Right ventricle myocardium inferior (tissue), 1 donor: ENCODE measurements at regions not wholly inside any gene's neighbourhood (a gene's known extent, or its start where the extent isn't known, plus 50 kb on each side); places are given as distances from the start of the nearest gene placed in this dataset.
A peak's percentile ranks its signal among the peaks of the same experiment; 100 is the strongest.

Experiments
- ATAC-seq: fragments of 200-7000 bp; cut with Tn5 transposase; one replicate; pipeline ENCODE4 v1.9.1; 2020; ENCODE audit warnings: mild to moderate bottlenecking, moderate library complexity
- DNase-seq: peaks from one replicate; pipeline ENCODE4 v3.0.0; 2021; ENCODE audit errors: missing footprints
- intact Hi-C: fragments of 100-400 bp; cut with DNase I; formaldehyde crosslinking; loops from one replicate; pipeline ENCODE4 v1.11.0; 2022
- donor health status: DM: no; HTN: yes; CAD: no; lungs with severe emphysema.

- no peak for ATAC-seq
- intact Hi-C loops, result no loop called here
- no peak for DNase-seq
Observed at GRCh38 chr13:23488442-23488841, 54.9 kb upstream of the SACS start.

DNA sequence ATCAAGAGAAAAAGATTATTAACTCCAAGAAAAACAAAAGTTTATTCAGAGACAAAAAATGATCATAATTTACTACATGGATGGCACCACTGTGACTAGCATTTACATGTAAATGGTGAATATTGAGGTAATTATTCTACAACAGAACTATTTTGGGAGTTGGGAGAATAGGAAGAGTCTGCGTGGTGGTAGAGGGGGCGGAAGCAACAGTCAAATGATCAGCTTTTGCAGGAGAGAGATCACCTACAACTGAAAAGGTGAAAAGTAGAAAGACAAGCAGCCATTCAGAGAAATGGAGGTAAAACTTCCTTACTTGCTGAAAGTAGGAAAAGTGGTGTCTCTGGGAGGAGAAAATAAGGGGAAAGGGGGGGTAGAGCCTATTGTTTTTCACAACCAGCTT lies 62.8 kb upstream of the SACS start:
- no peak for DNase-seq
- ATAC-seq, result no peak
- intact Hi-C loops, result no loop called here

GRCh38 chr13:23497191-23497590 lies 63.7 kb upstream of the SACS start:
- DNase-seq (no peak), ATAC-seq (no peak)
- intact Hi-C loops, result no loop called here

- no peak for DNase-seq
- intact Hi-C loops, result no loop called here
- ATAC-seq, result no peak
Observed at GRCh38 chr13:23500849-23501248, 67.3 kb upstream of the SACS start.

DNA sequence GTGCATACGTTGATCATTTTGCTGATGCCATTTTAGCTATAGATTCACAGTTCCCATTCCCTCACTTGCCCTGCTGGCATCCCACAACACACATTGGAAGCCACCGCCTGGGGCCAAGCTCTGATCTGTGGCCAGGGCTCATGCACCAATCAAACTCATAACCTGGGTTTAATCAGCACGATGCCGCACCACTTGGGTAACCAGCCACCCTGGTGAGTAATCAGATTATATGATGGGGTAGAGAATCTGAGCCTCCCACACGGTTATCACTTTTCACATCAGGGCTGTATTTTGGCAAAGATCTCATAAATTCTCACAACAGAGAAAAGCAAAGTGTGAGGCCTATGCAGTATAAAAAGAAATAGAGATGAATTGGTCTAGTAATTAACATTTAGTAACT lies 66.0 kb upstream of the TNFRSF19 start:
- ATAC-seq, result no peak
- DNase-seq, result no peak
- intact Hi-C loops, result no loop called here

DNA sequence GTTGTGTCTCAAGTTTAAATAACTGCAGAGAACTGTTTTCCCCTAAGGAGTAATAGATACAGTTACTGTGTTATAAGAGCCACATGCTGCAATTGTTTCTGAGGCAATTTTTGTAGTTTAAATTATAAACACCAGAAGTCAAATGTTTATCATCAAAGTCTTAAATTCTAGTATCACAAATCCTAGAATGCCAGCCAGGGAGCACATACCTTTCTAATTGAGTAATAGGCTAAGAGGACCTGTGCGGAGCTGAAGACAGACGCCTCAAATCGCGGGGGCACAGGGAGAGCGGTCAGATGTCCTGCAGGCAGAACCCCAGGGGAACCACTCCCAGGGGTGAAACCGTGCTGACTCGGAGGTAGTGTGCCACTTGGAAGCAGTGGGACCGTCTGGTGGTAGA lies 65.2 kb upstream of the TNFRSF19 start:
- peak; percentile 29 for ATAC-seq
- intact Hi-C loops, result no loop called here
- no peak for DNase-seq

DNA sequence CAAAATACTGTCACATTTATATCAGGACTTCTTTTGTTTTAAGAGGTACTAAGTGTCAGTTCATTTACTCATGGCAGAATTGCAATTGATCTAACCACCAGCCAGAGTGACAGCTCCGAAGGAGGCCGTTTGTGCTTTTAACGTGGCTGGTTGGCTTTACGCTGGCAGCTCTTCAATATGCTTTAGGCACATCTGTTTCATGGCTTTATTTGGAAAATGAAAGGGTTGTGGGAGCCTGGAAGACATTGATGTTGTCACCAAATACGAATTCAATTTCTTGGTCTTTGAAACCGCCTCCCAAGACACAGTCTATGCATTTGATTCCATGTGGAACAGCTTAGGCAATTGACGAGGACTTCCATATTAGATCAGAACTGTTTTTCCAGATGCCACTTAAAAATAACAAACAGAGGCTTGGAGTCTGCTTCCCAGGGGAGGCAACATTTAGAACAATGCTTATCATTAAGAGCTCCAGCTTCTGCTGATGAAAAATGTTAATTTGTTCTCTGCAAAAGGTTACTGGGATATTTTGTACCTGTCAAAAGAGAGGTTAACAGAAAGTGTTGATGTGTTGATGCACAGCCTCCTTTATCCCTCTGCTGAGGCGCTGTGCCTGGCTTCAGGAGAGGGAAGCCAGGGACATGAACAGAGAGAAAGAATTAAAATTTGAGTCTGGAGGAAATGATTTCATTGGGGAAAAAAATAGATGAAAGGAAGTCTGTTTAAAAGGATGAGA lies 64.0 kb upstream of the TNFRSF19 start:
- ATAC-seq, result peak; percentile 50

GRCh38 chr13:23506807-23507291 lies 63.4 kb upstream of the TNFRSF19 start:
- intact Hi-C loops, result loop anchor here (2.0 kb wide), 1 partner anchor 42 kb away; no protein-coding TSS in a partner anchor
- peak; percentile 39 for ATAC-seq
- DNase-seq, result no peak

More for the DNA sequence above, 64.0 kb upstream of the TNFRSF19 start:
- no peak for DNase-seq
- intact Hi-C loops, result loop anchor here (2.0 kb wide), 1 partner anchor 43 kb away; no protein-coding TSS in a partner anchor

- intact Hi-C loops, result loop anchor here (2.0 kb wide), 1 partner anchor 57 kb away; no protein-coding TSS in a partner anchor
Observed at GRCh38 chr13:23509781-23510543, 60.2 kb upstream of the TNFRSF19 start.

GRCh38 chr13:23510544-23510916 lies 59.7 kb upstream of the TNFRSF19 start:
- intact Hi-C loops, result loop anchor here (2.0 kb wide), 1 partner anchor 56 kb away; no protein-coding TSS in a partner anchor
- DNase-seq (no peak), ATAC-seq (no peak)

More at GRCh38 chr13:23509781-23510543, 60.2 kb upstream of the TNFRSF19 start:
- no peak for DNase-seq
- ATAC-seq, result no peak

DNA sequence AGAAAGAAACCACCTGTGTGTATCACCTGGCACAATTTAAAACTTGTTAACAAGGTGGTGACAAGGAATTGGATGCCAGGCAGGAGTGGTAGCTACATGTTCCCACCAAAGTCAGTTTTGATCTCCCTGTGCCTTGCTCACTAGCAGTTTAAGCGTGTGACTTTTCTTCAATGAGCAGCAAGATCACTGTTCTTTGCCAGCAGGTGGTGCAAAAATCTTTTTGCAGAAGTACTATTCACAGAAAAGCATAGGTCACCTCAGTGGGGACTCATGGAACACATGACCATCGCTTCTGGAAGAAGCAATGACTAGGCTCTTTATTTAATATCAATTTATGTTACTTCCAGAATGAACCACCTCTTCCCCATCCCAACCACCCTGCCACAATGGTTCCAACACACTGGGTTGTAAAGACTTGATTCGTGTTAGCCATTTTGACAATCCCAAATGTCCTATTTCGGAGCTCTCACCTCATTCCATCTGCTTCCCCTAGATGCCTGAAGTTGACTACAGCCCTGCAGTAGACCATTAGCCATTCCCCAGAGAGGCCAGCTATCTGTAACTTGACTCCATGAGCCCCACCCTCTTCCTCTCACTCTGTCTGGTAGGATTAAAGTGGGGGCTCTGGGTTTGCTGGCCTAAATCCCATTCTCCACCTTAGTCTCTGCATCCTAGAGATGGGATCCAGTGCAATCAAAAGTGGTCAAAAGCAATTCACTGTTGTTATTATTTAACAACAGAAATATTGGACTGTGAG lies 59.1 kb upstream of the TNFRSF19 start:
- intact Hi-C loops, result loop anchor here (2.0 kb wide), 1 partner anchor 56 kb away; no protein-coding TSS in a partner anchor
- no peak for DNase-seq
- peak; percentile 47 for ATAC-seq

DNA sequence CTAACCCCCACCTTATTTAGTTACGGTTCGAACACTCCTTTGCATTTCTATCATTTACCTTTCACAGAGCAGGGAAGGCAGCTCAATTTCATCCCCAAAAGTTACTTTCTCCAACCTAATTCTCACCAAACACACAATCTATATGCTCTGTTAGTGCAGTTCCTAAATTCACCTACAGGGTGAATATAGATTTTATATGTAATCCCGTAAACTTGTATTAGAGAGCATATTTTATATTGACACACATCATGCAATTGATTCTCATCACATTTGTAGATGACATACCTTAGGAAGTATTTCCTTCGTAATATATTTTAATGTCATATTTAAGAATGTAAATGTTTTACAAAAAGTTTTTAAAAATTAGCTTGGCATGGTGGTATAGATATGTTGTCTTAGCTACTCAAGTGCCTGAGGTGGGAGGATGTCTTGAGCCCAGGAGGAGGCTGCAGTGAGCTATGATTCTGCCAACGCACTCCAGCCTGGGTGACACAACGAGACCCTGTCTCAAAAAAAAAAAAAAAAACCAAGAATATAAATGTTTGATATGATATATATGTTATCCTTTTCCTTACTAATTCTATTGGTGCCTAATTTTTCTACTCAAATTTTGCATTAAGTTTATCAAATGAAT lies 57.3 kb upstream of the TNFRSF19 start:
- intact Hi-C loops, result no loop called here
- DNase-seq (no peak), ATAC-seq (no peak)

GRCh38 chr13:23513455-23513854 lies 56.8 kb upstream of the TNFRSF19 start:
- ATAC-seq, result peak; percentile 60
- intact Hi-C loops, result no loop called here
- no peak for DNase-seq

DNA sequence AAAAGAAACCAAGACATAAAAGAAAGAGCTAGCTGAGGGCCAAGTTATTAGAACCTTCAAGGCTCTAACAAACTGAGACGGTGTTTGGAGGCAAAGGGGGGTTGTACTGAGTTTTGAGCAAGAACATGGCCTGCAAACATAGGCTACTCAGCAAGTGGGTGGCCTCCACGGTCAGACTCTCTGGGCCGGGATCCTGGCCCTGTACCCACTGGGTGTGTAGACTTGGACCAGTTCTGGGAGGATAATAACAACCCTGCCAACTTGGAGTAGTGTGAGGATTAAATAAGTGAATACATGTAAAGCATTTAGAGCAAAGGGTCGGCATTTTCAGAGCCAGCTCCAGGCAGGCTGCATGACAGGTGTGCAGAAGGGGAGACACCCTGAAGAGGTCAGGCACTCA lies 56.1 kb upstream of the TNFRSF19 start:
- ATAC-seq (peak; percentile 33), DNase-seq (no peak)
- intact Hi-C loops, result no loop called here

GRCh38 chr13:23515116-23515515 lies 55.1 kb upstream of the TNFRSF19 start:
- intact Hi-C loops, result loop anchor here (5.0 kb wide), 1 partner anchor 48 kb away; no protein-coding TSS in a partner anchor
- no peak for DNase-seq
- no peak for ATAC-seq

- ATAC-seq (no peak), DNase-seq (no peak)
- intact Hi-C loops, result loop anchor here (5.0 kb wide), 1 partner anchor 49 kb away; no protein-coding TSS in a partner anchor
Observed at GRCh38 chr13:23516190-23516589, 54.0 kb upstream of the TNFRSF19 start.

DNA sequence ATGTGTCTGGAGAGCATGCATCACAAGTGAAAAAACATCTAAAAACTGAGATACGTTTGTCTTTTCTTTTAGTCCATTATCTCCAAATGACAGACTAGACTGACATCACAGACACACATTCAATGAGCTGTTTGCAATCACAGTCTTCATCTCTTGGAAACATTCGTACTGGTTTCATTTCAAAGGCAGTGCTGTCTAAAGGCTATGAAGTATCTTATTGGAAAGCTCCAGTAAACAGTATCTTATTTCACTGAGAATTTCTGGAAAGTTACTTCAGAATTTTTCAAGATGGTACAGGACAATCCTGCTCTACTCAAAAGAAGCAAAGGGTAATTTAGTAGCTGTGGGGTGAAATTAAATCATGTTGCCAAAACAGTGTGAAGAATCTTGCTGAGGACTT lies 53.5 kb upstream of the TNFRSF19 start:
- ATAC-seq, result no peak
- intact Hi-C loops, result loop anchor here (5.0 kb wide), 1 partner anchor 49 kb away; no protein-coding TSS in a partner anchor
- DNase-seq, result no peak

DNA sequence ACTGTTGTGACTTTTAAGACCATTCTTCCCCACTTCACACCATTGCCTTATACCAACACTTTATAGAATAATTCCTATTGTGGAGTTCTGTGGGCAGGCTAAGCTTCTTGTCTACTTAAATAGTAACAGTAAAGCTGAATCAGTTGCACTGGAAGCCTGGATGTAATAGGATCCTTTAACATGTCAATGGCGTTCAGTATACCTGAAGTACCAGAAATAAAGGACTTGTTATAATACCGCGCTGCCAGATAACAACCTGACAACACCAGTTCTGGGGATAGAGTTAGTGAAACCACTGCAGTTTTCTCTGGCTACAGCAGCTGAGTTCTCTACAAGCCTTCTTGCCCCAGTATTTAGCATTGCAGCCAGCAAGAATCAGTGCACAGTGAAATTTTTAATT lies 52.0 kb upstream of the TNFRSF19 start:
- intact Hi-C loops, result loop anchor here (5.0 kb wide), 1 partner anchor 51 kb away; no protein-coding TSS in a partner anchor
- ATAC-seq (no peak), DNase-seq (no peak)
